ENCODE measurements at regions not wholly inside any gene's neighbourhood (a gene's known extent, or its start where the extent isn't known, plus 50 kb on each side); places are given as distances from the start of the nearest gene placed in this dataset.

DNA sequence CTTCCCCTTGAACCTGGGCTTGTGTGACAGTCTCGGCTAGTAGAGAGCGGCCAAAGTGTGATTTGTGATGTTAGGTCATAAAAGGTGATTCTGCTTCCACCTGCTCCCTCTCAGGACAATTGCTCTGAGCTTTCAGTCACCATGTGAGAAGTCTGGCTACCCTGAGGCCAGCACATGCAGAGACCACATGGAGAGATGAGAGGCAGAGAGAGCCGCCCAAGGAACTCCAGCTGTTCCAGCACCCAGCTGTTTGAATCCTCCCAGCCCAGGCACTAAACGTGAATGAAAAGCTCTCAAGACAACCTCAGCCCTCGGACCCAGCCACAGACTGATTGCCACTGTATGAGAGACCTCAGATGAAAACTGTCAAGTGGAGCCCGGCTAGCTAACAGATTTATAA, 143.4 kb upstream of the EEF1E1 start:
- TF ChIP-seq, protein P1, sequence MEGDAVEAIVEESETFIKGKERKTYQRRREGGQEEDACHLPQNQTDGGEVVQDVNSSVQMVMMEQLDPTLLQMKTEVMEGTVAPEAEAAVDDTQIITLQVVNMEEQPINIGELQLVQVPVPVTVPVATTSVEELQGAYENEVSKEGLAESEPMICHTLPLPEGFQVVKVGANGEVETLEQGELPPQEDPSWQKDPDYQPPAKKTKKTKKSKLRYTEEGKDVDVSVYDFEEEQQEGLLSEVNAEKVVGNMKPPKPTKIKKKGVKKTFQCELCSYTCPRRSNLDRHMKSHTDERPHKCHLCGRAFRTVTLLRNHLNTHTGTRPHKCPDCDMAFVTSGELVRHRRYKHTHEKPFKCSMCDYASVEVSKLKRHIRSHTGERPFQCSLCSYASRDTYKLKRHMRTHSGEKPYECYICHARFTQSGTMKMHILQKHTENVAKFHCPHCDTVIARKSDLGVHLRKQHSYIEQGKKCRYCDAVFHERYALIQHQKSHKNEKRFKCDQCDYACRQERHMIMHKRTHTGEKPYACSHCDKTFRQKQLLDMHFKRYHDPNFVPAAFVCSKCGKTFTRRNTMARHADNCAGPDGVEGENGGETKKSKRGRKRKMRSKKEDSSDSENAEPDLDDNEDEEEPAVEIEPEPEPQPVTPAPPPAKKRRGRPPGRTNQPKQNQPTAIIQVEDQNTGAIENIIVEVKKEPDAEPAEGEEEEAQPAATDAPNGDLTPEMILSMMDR (IDR thresholded peaks at IDR 0.05) = no peak
- TF ChIP-seq POLR2A (IDR thresholded peaks at IDR 0.05) (no peak), POLR2AphosphoS5 (IDR thresholded peaks at IDR 0.05) (no peak)
